Osteocyte (in vitro differentiated cells): ENCODE measurements at regions not wholly inside any gene's neighbourhood (a gene's known extent, or its start where the extent isn't known, plus 50 kb on each side); places are given as distances from the start of the nearest gene placed in this dataset.
A peak's percentile ranks its signal among the peaks of the same experiment; 100 is the strongest.

Experiments used
- DNase-seq: peaks from one replicate; pipeline ENCODE4 v3.0.0; 2021; ENCODE audit warnings: mixed read lengths; ENCODE audit not compliant: unreplicated experiment; ENCODE audit errors: extremely low spot score
- H3K27ac Mint-ChIP-seq: one replicate; pipeline ENCODE4 v1.8.0; 2021; ENCODE audit warnings: mild to moderate bottlenecking, mixed read lengths; ENCODE audit not compliant: unreplicated experiment
- H3K27me3 Mint-ChIP-seq: one replicate; pipeline ENCODE4 v1.8.0; 2021; ENCODE audit warnings: mixed read lengths; ENCODE audit not compliant: unreplicated experiment
- H3K36me3 Mint-ChIP-seq: one replicate; pipeline ENCODE4 v1.8.0; 2021; ENCODE audit warnings: mixed read lengths; ENCODE audit not compliant: unreplicated experiment
- H3K4me1 Mint-ChIP-seq: one replicate; pipeline ENCODE4 v1.8.0; 2021; ENCODE audit warnings: mixed read lengths; ENCODE audit not compliant: unreplicated experiment
- H3K4me3 Mint-ChIP-seq: one replicate; pipeline ENCODE4 v1.8.0; 2021; ENCODE audit warnings: mild to moderate bottlenecking, moderate library complexity, mixed read lengths; ENCODE audit not compliant: unreplicated experiment
- H3K9me3 Mint-ChIP-seq: one replicate; pipeline ENCODE4 v1.8.0; 2021; ENCODE audit warnings: mixed read lengths; ENCODE audit not compliant: unreplicated experiment
- TF ChIP-seq, protein P1 (sequence below): fragments of 200-600 bp; sonication (generic); IDR thresholded peaks from 2 replicates; pipeline ENCODE4 v1.5.0; 2021; ENCODE audit warnings: antibody characterized with exemption, mild to moderate bottlenecking, moderate library complexity

DNA sequence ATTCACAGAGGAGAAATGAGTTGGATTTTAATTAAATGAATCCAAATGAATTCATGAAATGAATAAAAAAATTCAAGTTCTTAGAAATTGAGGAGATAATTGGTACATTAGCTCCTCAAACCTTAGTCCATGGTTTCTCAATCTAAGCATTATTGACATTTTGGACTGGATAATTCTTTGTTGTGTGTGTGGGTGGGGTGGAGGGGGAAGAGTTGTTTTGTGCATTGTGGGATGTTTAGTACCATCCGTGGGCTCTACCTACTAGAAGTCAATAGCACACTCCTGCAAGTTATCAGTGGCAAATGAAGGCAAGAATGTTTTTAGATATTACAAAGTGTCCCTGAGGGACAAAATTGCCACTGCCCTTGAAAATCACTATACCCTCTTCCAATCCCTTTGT lies 431.9 kb downstream of the PLPP3 start:
- Mint-ChIP-seq H3K27me3 (no peaks in the 10 kb centered on the region), H3K4me1 (peaks cover 25% of the 10 kb centered on the region), H3K9me3 (no peaks in the 10 kb centered on the region), H3K27ac (no peak overlapping the region), H3K4me3 (no peak overlapping the region), H3K36me3 (peaks cover 1% of the 10 kb centered on the region)
- DNase-seq = no peak
- TF ChIP-seq, protein P1, sequence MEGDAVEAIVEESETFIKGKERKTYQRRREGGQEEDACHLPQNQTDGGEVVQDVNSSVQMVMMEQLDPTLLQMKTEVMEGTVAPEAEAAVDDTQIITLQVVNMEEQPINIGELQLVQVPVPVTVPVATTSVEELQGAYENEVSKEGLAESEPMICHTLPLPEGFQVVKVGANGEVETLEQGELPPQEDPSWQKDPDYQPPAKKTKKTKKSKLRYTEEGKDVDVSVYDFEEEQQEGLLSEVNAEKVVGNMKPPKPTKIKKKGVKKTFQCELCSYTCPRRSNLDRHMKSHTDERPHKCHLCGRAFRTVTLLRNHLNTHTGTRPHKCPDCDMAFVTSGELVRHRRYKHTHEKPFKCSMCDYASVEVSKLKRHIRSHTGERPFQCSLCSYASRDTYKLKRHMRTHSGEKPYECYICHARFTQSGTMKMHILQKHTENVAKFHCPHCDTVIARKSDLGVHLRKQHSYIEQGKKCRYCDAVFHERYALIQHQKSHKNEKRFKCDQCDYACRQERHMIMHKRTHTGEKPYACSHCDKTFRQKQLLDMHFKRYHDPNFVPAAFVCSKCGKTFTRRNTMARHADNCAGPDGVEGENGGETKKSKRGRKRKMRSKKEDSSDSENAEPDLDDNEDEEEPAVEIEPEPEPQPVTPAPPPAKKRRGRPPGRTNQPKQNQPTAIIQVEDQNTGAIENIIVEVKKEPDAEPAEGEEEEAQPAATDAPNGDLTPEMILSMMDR = no peak

- peaks cover 1% of the 10 kb centered on the region for H3K36me3 Mint-ChIP-seq
- H3K4me1 Mint-ChIP-seq = peaks cover 23% of the 10 kb centered on the region
- H3K27ac Mint-ChIP-seq = no peak overlapping the region
- no peak overlapping the region for H3K4me3 Mint-ChIP-seq
- TF ChIP-seq, protein P1 = no peak
- no peaks in the 10 kb centered on the region for H3K27me3 Mint-ChIP-seq
- no peaks in the 10 kb centered on the region for H3K9me3 Mint-ChIP-seq
- DNase-seq = no peak
These were observed 432.3 kb downstream of the PLPP3 start for GRCh38 chr1:56147034-56147433.

DNA sequence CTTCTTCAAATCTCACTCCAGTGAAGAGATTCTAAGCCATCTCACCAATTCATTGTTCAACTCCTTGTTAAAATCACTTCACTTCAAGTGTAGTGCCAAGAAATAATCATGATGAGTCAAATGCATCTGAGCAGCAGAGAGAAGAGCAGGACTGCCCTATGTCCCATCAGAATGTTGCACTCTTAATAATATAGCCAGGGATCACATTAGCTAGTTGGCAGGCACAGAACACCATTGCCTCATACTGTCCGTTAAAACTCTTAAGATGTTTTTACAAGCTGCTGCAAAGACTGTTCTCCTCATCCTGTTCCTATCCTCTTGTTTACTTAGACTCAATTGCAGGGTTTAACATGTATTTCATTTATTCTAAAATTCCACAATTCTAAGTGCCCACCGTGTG lies 432.9 kb downstream of the PLPP3 start:
- Mint-ChIP-seq H3K36me3 (peaks cover 1% of the 10 kb centered on the region), H3K27me3 (no peaks in the 10 kb centered on the region), H3K27ac (peak overlapping the region; percentile 8), H3K9me3 (no peaks in the 10 kb centered on the region), H3K4me1 (peaks cover 20% of the 10 kb centered on the region), H3K4me3 (no peak overlapping the region)
- no peak for DNase-seq
- TF ChIP-seq, protein P1 = no peak

GRCh38 chr1:56145581-56145980 lies 433.8 kb downstream of the PLPP3 start:
- no peak overlapping the region for H3K4me3 Mint-ChIP-seq
- H3K27ac Mint-ChIP-seq = no peak overlapping the region
- DNase-seq = no peak
- H3K27me3 Mint-ChIP-seq = no peaks in the 10 kb centered on the region
- H3K4me1 Mint-ChIP-seq = peaks cover 13% of the 10 kb centered on the region
- peaks cover 1% of the 10 kb centered on the region for H3K36me3 Mint-ChIP-seq
- no peaks in the 10 kb centered on the region for H3K9me3 Mint-ChIP-seq
- TF ChIP-seq, protein P1 = no peak

GRCh38 chr1:56142301-56142700 lies 437.1 kb downstream of the PLPP3 start:
- Mint-ChIP-seq H3K27me3 (no peaks in the 10 kb centered on the region), H3K4me1 (peaks cover 25% of the 10 kb centered on the region), H3K4me3 (no peak overlapping the region), H3K9me3 (no peaks in the 10 kb centered on the region), H3K27ac (no peak overlapping the region), H3K36me3 (peaks cover 1% of the 10 kb centered on the region)
- TF ChIP-seq, protein P1 = no peak
- DNase-seq = no peak
